Epithelial cell of proximal tubule (primary cell): ENCODE measurements at regions not wholly inside any gene's neighbourhood (a gene's known extent, or its start where the extent isn't known, plus 50 kb on each side); places are given as distances from the start of the nearest gene placed in this dataset.
"Not testable (repeated sequence)": the region's sequence is repeated elsewhere in the genome, so short reads cannot be mapped to it uniquely, and the experiment has no call there.

Experiments
- DNase-seq: peaks from one replicate; pipeline ENCODE4 v3.0.0-alpha.2; 2011; ENCODE audit warnings: low read depth
- H3K4me3 ChIP-seq: 2 replicates; pipeline ENCODE4 v1.5.1; 2011; ENCODE audit warnings: low read depth, mild to moderate bottlenecking, low read length
- CTCF ChIP-seq: conservative IDR thresholded peaks from 2 replicates; pipeline ENCODE4 v1.5.1; 2012; ENCODE audit warnings: low read depth, mild to moderate bottlenecking, low read length

GRCh38 chr4:13711233-13711785 lies 83.8 kb upstream of the BOD1L1 start:
- DNase-seq, result no peak
- no peak overlapping the region for H3K4me3 ChIP-seq
- TF ChIP-seq CTCF, result no peak

GRCh38 chr4:13721894-13722293 lies 94.4 kb upstream of the BOD1L1 start:
- no peak overlapping the region for H3K4me3 ChIP-seq
- no peak for TF ChIP-seq CTCF
- DNase-seq, result no peak

- peak; percentile 7 for DNase-seq
- no peak for TF ChIP-seq CTCF
- H3K4me3 ChIP-seq, result no peak overlapping the region
These were observed 95.1 kb upstream of the BOD1L1 start for GRCh38 chr4:13722649-13723048.

- TF ChIP-seq CTCF, result no peak
- no peak for DNase-seq
- H3K4me3 ChIP-seq, result no peak overlapping the region
These were observed 101.2 kb upstream of the BOD1L1 start for GRCh38 chr4:13728761-13729160.

- no peak overlapping the region for H3K4me3 ChIP-seq
- no peak for TF ChIP-seq CTCF
- no peak for DNase-seq
These were observed 103.5 kb upstream of the BOD1L1 start for GRCh38 chr4:13731019-13731418.

- TF ChIP-seq CTCF, result no peak
- DNase-seq, result no peak
- H3K4me3 ChIP-seq, result no peak overlapping the region
These were observed 106.3 kb upstream of the BOD1L1 start for GRCh38 chr4:13733817-13734216.

- no peak for TF ChIP-seq CTCF
- no peak for DNase-seq
- H3K4me3 ChIP-seq, result no peak overlapping the region
These were observed 123.1 kb upstream of the BOD1L1 start for GRCh38 chr4:13750594-13750993.

GRCh38 chr4:13761581-13761980 lies 134.1 kb upstream of the BOD1L1 start:
- DNase-seq, result not testable (repeated sequence)

More at GRCh38 chr4:13761581-13761980, 134.1 kb upstream of the BOD1L1 start:
- H3K4me3 ChIP-seq, result not testable (repeated sequence)
